HG02763 (cell line): ENCODE measurements at regions not wholly inside any gene's neighbourhood (a gene's known extent, or its start where the extent isn't known, plus 50 kb on each side); places are given as distances from the start of the nearest gene placed in this dataset.

Experiments
- ATAC-seq: cut with Tn5 transposase; IDR thresholded peaks from one replicate; pipeline ENCODE4 v1.9.1; 2021; ENCODE audit warnings: mild to moderate bottlenecking, moderate library complexity; ENCODE audit not compliant: unreplicated experiment

DNA sequence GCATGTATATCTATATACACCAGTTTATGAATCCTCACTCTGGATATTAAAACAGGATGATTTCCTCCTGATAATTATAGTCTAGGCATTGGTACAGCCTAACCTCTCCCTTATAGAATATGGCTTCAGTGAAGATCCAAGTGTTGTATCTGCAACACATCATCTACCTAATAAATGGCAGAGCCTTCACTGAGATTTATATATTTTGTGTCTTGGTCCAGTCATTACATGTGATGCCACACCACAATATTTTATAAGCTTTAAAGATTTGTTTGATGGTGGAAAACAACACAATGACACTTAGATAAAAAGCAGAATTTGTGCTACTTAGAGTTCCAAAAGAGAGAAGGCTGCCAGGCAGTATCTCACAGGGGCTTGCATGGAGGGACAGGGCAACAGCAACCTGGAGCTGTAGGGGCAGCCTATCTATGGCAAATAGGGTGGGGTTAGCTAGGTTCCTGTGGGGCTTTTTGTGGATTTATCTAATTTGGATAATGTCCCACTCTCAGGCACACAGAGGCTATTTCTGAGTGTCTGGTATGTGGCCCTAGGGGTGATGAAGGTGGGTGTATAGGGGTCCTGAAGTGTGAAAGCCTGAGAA, 1736.7 kb upstream of the PRR20A start:
- no peak for ATAC-seq

DNA sequence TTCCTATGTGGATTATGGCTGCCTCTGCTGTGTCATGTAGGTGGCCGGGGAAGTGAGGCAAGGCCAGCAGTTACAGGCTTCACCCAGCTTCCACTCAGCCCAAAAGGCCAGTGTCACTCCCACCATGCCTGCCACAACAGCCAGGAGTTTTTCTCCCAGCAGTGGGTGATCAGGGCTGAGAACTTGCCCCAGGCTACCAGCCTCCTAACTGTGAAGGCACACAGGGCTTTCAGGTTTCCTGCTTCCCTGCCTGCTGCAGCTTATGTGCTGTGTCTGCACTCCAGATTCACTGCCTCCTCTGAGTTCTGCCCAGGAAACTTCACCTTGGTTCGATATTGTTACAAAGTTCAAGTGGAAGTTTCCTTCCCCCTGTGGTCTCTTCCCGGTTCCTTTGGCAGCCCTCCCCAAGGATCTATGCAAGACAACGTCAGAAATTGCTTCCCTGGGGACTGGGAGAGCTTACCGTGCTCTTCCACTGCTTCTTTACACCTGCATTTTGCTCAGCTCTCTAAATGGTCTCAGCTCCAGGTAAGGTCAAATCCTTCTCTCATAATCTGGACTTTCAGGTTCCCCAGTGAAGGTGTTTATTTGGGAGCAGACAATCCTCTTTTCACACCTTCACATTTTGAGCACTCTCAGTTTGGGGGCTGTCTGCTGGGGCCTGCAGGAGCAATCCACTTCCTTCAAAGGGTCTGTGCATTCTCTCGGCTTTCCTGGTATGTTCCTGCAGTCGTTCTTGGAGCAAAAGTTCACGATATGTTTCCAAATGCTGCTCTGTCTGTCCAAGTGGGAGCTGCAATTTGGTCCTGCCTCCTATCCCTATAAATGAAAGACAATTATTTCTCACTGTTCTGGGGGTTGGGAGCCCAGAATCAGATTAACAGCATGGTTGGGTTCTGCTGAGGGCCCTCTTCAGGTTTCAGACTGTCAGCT, 1730.1 kb upstream of the PRR20A start:
- ATAC-seq = no peak

DNA sequence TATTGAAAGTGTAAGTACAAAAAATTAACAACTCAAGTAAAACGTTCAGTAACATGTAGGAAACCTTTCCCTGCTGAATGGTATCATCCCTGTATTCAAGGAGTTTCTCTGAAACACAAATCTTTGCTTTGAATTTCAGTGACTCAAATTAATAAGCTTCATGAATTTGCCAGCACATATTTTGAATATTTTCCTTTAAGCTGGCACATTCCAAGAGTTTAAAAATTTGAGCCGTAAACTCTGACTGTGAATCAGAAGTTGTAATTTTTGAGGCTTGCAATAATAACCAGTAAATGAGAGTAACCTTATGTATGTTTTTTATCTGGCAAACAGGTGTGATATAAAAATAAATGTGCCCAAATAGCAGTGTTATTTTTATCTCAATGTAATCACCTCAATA, 1722.6 kb upstream of the PRR20A start:
- ATAC-seq = no peak

DNA sequence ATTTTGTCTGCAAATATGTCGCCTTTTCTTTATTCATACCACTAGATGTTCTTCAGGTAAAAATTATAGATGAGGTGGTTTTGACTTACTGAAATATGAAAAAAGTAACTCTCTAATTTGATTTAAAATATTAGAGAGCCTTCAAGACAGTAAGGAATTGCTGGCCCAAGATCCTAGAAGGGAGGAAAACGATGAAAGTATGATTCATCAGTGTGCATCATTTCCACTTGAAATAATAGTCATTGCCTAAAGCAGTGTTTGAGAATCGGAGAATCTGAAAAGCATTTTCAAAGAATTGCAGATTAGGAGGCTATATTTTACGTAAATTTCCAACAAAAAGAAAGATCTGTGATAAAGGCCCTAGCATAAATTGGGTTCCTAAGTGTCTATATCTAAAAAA, 1707.9 kb upstream of the PRR20A start:
- no peak for ATAC-seq

DNA sequence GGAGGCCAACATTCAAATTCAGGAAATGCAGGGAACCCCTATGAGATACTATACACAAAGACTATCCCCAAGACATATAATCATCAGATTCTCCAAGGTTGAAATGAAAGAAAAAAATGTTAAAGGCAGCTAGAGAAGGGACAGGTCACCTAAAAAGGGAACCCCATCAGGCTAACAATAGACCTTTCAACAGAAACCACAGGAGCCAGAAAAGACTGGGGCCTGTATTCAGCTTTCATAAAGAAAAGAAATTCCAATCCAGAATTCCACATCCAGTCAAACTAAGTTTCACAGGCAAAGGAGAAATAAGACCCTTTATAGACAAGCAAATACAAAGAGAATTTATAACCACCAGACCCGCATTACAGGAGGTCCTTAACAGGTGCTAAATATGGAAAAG, 1703.6 kb upstream of the PRR20A start:
- ATAC-seq = no peak

DNA sequence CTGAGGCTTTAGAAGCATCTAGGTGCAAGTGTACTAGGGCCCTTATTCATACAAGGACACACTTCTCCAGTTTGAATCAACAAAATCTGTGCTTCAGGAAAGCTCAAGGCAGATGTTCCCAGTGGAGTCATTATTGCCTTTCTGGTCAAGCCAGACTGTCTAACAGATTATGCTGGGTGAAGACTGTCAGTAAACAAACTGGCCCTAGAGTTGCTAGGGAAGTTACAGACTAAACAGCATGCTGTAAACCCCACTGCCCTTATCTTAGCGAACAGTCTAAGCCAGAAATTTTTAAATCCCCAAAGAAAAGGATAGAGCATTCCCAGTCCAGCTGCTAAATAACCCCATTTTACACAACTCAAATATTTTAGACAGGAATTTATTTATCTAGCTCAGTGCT, 1701.3 kb upstream of the PRR20A start:
- no peak for ATAC-seq

DNA sequence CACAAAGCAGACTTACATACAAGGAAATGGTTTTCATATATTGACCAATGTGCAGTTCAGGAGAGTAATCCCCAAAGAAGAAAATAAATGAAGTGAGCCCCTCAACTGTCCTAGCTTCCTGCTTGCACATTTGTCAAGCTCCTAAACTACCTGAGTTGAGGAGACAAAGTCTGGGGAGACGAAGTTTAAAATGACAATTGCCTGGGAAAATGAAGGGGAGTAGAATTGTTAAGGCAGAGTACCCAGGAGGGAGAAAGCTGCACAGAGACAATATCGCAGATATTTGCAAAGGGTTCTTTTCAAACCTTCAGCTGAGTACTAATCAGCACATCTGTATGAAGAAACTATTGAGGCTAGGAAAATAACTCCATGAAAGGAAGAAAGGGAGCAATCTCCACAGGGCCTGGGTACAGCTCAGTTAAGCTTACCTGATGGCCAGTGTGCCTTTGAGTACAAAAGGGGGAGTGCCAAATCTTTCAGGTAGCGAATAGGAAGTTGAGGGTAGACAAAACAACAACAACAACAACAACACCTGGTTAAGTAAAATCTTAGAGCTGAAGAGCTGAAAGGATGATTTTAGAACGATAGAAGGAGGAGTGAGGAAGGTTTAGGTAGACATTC, 1700.1 kb upstream of the PRR20A start:
- no peak for ATAC-seq

DNA sequence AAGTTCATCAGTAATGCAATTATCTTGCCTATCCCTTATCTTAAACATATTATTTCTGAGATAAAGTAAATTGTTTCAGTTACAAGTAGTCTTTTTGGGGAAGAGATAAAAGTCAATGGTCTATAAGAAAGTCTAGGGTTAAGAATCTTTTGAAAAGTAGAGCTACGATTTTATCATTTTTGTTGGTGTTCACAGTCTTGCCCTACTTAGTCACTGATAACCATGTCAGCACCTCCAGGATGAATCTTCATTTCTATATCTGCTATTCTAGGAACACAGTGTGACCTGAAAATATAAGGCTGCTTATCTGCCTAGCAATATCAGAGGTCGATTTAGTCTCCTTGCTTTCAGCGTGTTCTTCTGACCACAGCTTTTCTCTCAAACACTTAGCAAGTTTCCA, 1676.5 kb upstream of the PRR20A start:
- ATAC-seq = no peak

DNA sequence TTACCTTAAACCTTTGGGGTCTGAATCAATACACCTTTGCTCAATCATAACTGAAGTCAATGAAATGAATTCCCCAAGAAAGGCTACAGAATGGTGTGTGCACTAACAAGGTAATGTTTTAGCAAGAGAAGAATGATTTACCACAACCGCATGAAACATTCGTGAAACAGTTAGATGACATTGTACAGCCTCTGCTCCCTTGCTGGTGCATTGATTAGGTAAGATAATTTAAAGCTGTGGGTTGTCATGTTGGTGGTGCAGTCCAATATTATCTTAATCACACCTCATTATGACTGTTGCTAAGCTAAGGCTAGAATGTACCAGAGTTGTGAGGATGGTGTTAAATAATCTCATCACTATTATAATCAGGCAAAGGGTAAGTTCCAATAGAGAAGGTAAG, 1673.2 kb upstream of the PRR20A start:
- no peak for ATAC-seq

DNA sequence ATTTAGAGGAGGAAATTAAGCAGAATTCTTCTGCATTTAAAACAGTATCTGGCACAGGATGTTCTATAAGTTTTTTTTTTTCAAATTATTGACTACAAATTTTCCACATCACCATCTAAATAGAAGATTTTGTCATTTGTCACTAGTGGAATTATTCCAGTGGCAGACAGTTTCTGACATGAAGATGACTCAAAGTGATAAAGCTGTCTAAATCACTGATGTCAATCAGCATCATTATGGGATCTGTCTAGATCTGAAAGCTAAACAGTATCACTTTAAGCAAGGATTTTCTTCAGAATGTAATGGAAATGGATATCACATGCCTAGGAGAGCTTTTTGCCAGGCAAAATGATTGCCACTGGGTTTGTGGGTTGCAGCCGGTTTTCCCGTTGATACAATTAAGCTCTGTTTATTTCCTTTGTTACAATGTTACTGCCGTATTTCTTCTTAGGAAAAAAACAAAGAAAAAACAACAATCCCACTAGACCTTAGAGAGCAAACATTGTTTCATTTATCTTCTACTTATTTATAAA, 1657.0 kb upstream of the PRR20A start:
- no peak for ATAC-seq

DNA sequence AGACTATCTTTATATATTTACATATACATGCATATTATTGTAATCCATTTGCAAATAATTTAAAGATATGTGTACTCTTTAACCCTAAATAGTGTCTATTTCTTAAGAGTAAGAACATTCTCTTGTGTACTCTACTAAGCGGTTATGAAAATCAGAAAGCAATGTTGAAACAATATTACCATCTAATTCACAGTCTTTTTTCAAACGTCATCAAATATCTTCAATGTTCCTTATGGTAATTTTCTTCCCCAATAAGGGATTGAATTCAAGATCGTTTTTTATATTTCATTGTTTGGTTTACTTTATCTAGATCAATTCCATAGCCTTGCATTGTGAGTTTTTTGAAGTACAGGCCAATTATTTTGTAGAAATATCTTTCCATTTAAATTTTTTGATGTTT, 1647.4 kb upstream of the PRR20A start:
- ATAC-seq = no peak

DNA sequence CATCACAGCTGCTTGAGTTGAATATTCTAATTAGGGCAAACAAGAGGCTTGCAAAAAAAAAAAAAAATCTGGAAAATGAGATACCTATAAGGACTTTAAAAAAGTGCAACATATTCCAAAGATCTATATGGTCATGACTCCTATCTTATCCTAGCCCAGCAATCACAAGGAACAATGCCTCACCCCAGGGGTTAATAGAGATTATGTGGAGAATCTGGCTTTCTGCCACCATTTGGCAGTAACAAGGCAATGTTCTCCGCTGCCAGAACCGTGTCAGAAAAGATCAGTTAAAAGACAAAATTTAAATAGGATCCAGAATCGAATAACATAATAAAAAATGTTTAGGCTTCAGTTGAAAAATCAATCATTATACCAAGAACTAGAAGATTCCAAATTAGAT, 1643.2 kb upstream of the PRR20A start:
- ATAC-seq = no peak

DNA sequence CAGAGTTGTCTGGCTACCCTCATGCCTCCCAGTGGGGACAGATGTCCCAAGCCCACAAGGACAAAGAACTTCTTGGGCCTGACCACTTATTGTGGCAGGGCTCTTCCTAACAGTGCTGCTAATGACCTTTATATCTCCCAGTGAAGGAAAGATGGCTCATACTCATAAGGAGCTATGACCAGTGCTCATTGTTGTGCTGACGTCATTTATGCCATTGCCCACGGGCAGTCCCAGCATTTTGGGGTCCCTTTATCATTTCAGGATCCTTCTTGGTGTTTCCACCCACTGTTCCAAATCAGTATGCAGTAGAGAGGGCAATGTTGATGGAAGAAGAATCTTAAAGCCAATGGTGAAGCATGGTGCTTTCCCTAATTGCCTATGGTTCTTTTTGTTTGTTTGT, 1640.0 kb upstream of the PRR20A start:
- no peak for ATAC-seq

DNA sequence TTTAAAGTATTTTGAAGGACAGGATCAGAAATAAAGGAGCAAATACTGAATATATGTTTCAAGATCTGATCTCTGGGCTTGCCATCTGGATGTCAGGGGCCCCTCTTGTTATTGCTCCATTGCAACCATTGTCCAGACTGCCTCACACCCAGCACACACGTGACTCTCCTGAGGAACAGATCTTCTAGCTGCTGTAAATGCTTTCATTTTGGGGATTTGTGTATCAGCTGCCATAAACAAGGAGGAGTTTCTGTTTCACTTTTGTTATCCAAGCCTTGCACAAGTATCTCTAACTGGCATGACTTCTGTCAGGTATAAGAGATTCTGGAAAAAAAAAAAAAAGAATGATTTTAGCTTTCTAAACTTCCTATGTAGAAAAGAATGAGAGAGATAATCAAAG, 1624.1 kb upstream of the PRR20A start:
- no peak for ATAC-seq

DNA sequence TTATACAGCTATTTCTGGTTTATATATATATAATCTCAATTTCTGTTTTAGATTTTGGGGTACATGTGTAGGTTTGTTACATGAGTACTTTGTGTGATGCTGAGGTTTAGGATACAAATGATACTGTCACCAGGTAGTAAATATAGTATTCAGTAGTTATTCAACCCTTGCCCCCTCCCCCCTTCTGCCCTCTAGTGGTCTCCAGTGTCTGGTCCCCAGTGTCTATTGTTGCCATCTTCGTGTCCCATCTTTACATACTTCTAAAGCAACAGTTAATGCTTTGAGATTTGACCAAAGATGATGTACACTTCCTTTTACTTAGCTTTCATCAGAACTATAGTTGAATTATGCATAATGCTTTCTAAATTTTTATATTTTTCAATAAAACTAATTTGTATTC, 1623.4 kb upstream of the PRR20A start:
- no peak for ATAC-seq

DNA sequence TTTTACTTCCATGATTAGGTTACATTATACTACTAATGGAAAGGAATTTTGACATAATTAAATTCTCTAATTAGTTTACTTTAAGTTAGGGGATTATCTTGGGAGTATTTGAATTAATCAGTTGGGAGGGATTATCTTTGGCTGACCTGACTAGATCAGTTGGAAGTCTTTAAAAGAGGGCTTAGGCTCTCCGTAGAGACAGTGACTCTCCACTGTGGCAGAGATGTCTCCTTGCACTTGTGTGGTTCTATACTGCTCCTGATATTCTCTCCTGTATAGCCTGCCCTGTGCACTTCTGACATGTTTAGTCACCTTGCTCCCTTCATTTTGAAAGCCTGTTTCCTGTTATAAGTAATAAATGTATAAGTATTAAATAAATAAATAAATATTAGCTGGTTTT, 1612.3 kb upstream of the PRR20A start:
- no peak for ATAC-seq

DNA sequence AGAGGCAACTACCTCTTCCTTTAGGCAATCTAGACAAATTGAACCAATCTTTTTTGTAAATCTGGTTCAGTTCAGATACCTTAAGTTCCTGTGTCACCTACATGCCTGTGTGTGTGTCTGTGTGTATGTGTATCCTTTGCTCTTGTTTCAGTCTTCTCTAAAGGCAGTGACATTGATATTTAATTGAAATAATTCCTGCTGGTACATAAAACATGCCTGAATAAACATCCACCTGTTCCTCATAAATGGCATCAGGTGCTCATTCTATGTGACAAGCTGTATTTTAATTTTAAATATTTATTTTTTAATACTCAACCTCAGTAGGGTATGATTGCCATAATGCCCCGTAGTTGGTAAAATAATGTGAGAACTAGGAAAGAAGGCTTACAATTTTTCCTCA, 1606.4 kb upstream of the PRR20A start:
- ATAC-seq = no peak

DNA sequence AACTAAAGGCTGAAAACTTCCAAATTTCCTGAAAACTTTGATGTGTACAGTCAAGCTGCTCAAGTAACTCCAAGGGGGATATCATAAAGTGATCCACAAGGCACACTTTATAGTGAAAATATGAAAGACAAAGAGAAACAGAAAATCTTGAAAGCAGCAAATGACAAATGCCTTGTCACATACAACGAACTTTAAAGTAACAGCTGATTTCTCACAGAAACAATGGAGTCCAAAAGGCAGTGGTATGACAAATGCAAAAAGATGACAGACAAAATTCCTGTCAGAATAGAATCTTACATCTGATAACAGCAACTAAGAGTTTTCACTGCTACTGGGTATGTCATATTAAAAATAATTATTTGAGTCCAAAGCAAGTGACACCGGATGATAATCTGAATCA, 1602.3 kb upstream of the PRR20A start:
- ATAC-seq = no peak

DNA sequence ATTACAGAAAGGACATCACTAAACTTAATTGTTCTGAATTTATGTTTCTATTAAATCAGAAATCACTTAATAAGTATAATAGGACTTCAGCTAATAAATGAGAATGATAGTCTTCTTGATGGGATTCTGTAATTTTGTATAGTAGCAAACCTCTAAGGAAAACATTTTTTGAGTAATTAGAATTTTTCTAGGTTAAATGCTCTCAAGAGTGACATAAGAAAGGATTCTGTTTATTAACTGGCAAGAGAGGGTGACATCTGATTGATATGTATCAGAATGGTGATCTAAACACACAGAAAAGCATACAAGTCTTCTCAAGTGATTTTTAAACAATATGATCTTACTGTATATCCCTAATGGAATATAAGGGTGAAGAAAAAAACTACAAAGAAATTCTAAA, 1597.7 kb upstream of the PRR20A start:
- no peak for ATAC-seq

DNA sequence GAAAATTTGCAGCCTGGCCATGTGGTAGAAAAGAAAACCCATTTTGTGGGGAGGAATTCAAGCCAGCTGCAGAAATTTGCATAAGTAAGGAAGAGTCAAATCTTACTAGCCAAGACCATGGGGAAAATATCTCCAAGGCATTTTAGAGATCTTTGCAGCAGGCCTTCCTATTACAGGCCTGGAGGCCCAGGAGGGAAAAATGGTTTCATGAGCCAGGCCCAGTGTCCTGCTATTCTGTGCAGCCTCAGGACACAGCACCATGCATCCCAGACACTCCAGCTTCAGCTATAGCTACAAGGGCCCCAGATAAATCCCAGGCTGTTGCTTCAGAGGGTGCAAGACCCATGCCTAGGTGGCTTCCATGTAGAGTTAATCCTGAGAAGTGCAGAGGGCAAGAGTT, 1590.1 kb upstream of the PRR20A start:
- no peak for ATAC-seq

DNA sequence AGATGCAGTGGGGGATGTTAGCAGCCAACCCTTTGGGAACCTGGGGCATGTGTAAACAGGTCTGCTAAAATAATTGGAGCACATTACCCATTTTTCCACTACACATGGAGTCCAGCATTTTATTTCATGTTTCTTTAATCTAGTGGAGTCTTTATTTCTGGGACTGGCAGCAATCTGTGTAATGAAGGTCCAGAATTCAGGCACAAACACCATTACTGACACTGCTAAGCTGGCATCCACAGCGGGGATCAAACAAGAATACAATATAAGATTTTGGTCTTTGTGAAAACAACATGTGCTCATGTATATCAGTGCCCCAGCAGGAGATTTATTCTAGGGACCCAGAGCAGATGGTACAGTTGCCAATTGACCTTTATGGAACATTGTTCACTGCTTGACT, 1587.0 kb upstream of the PRR20A start:
- ATAC-seq = no peak

DNA sequence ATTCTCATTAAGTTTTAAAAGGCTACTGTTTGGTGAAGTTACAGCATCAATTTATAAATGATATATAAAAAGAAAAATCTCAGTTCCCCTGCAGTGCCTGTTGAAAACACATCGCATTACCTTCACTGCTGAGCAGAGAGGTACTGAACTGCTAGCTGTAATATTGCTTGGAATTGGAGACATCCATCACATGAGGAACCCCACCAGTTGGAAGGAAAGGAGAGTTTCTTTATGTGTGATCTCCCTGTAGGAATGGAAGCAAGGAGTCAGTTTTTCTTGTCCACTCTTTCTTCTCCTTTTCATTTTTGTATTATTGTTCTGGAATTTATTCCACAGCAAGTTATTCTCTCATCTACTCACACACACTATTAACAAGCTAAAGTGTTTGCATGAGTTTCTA, 1586.0 kb upstream of the PRR20A start:
- ATAC-seq = no peak
